ENCODE measurements at regions not wholly inside any gene's neighbourhood (a gene's known extent, or its start where the extent isn't known, plus 50 kb on each side); places are given as distances from the start of the nearest gene placed in this dataset.

DNA sequence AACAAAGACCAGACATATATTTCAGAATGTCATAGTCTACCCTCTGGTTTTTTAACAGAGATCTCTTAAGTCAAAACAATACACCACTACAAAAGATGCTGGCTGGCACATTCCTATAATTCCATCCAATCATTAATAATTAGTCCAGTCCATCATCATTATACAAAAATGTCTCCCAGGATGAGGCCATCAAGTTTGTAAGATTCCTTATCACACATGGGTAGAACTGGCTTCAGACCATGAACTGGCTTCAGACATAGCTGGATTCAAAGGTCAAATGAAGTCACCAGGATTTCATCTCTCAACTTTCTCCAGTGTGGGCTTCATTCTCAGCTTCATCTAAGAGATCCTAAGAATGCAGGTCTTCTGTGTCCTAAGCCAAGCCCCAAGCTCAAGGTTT lies 147.1 kb downstream of the ENC1 start:
- TF ChIP-seq, protein P1, sequence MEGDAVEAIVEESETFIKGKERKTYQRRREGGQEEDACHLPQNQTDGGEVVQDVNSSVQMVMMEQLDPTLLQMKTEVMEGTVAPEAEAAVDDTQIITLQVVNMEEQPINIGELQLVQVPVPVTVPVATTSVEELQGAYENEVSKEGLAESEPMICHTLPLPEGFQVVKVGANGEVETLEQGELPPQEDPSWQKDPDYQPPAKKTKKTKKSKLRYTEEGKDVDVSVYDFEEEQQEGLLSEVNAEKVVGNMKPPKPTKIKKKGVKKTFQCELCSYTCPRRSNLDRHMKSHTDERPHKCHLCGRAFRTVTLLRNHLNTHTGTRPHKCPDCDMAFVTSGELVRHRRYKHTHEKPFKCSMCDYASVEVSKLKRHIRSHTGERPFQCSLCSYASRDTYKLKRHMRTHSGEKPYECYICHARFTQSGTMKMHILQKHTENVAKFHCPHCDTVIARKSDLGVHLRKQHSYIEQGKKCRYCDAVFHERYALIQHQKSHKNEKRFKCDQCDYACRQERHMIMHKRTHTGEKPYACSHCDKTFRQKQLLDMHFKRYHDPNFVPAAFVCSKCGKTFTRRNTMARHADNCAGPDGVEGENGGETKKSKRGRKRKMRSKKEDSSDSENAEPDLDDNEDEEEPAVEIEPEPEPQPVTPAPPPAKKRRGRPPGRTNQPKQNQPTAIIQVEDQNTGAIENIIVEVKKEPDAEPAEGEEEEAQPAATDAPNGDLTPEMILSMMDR (conservative IDR thresholded peaks at IDR 0.05; ENCODE audit: low read depth, low read length): no peak
- TF ChIP-seq EZH2phosphoT487 (IDR thresholded peaks at IDR 0.05; ENCODE audit: borderline replicate concordance, low read length): no peak
- no peak for TF ChIP-seq EZH2 (IDR thresholded peaks at IDR 0.05; ENCODE audit: low read length, unreplicated experiment)
